CD8-positive, alpha-beta memory T cell (primary cell): ENCODE measurements at regions not wholly inside any gene's neighbourhood (a gene's known extent, or its start where the extent isn't known, plus 50 kb on each side); places are given as distances from the start of the nearest gene placed in this dataset.

Source experiments
- CTCF ChIA-PET: fragments of 350-600 bp; sonication (Branson Sonifier 250); formaldehyde crosslinking; loops from one replicate; lab custom pipeline; 2021; ENCODE audit warnings: antibody characterized with exemption; lab: Charles Lee
- POLR2A ChIA-PET: fragments of 350-600 bp; sonication (Branson Sonifier 250); formaldehyde crosslinking; loops from one replicate; lab custom pipeline; 2021; ENCODE audit warnings: antibody characterized with exemption; lab: Charles Lee
- DNase-seq, 5 donors: peaks; one replicate each; pipeline versions ENCODE4 v3.0.0 to v3.0.0-alpha.2; 2020 to 2022; ENCODE audit warnings: mixed read lengths in 1 of 5
- H3K27ac ChIP-seq: one replicate; pipeline ENCODE4 v1.7.0; 2013; ENCODE audit warnings: low read depth, mild to moderate bottlenecking, low read length, moderate library complexity
- H3K27me3 ChIP-seq: 2 replicates; pipeline ENCODE4 v1.7.0; 2013; ENCODE audit warnings: low read length, mild to moderate bottlenecking; ENCODE audit not compliant: insufficient read depth, poor library complexity, severe bottlenecking
- H3K36me3 ChIP-seq: 2 replicates; pipeline ENCODE4 v1.7.0; 2013; ENCODE audit warnings: mild to moderate bottlenecking, low read length, moderate library complexity; ENCODE audit not compliant: insufficient read depth
- H3K4me1 ChIP-seq: 2 replicates; pipeline ENCODE4 v1.7.0; 2013; ENCODE audit warnings: mild to moderate bottlenecking, low read length, moderate library complexity; ENCODE audit not compliant: insufficient read depth
- H3K4me3 ChIP-seq: 2 replicates; pipeline ENCODE4 v1.7.0; 2013; ENCODE audit warnings: mild to moderate bottlenecking, low read length
- H3K9me3 ChIP-seq: 2 replicates; pipeline ENCODE4 v1.7.0; 2013; ENCODE audit warnings: mild to moderate bottlenecking, low read length
- H3K27ac Mint-ChIP-seq, 8 donors: one replicate each; pipeline ENCODE4 v1.8.0; 2020 to 2021; ENCODE audit warnings: mixed read lengths in 8 of 8, mild to moderate bottlenecking in 6 of 8, inconsistent platforms in 3 of 8, moderate library complexity in 3 of 8
- H3K27me3 Mint-ChIP-seq, 2 donors: one replicate each; pipeline ENCODE4 v1.8.0; 2020 to 2021; ENCODE audit warnings: mixed read lengths in 2 of 2, mild to moderate bottlenecking in 1 of 2, moderate library complexity in 1 of 2
- H3K36me3 Mint-ChIP-seq, 3 donors: one replicate each; pipeline ENCODE4 v1.8.0; 2020 to 2021; ENCODE audit warnings: mixed read lengths in 3 of 3, inconsistent platforms in 1 of 3, mild to moderate bottlenecking in 1 of 3
- H3K4me1 Mint-ChIP-seq, 3 donors: one replicate each; pipeline ENCODE4 v1.8.0; 2020 to 2021; ENCODE audit warnings: mixed read lengths in 3 of 3, inconsistent platforms in 1 of 3, mild to moderate bottlenecking in 1 of 3
- H3K4me3 Mint-ChIP-seq, 7 donors: one replicate each; pipeline ENCODE4 v1.8.0; 2020 to 2021; ENCODE audit warnings: mixed read lengths in 7 of 7, mild to moderate bottlenecking in 6 of 7, moderate library complexity in 4 of 7, inconsistent platforms in 2 of 7
- H3K9me3 Mint-ChIP-seq, 5 donors: one replicate each; pipeline ENCODE4 v1.8.0; 2020 to 2022; ENCODE audit warnings: mixed read lengths in 5 of 5, mild to moderate bottlenecking in 3 of 5, moderate library complexity in 2 of 5, inconsistent platforms in 1 of 5

- no peaks in the 10 kb centered on the region for H3K4me1 Mint-ChIP-seq
- POLR2A ChIA-PET = no interaction called here
These were observed 2384.8 kb upstream of the ACO1 start for GRCh38 chr9:29999645-30000044.

GRCh38 chr9:30010691-30011090 lies 2373.8 kb upstream of the ACO1 start:
- H3K4me1 Mint-ChIP-seq = no peaks in the 10 kb centered on the region
- H3K4me3 Mint-ChIP-seq = no peak overlapping the region
- no peak overlapping the region for H3K27ac Mint-ChIP-seq
- Histone ChIP-seq H3K4me3 (no peak overlapping the region), H3K36me3 (no peaks in the 10 kb centered on the region), H3K27me3 (no peaks in the 10 kb centered on the region), H3K27ac (no peak overlapping the region), H3K9me3 (no peaks in the 10 kb centered on the region), H3K4me1 (no peaks in the 10 kb centered on the region)
- H3K9me3 Mint-ChIP-seq = peaks cover 0 to 5% (median 0%) of the 10 kb centered on the region in 5 donors
- H3K36me3 Mint-ChIP-seq = no peaks in the 10 kb centered on the region
- no peaks in the 10 kb centered on the region for H3K27me3 Mint-ChIP-seq
- POLR2A ChIA-PET = no interaction called here
- DNase-seq = no peak
- CTCF ChIA-PET = no interaction called here

More at GRCh38 chr9:29999645-30000044, 2384.8 kb upstream of the ACO1 start:
- Mint-ChIP-seq H3K36me3 (no peaks in the 10 kb centered on the region), H3K4me3 (no peak overlapping the region), H3K27ac (no peak overlapping the region), H3K9me3 (peaks cover 0 to 14% (median 7%) of the 10 kb centered on the region in 5 donors), H3K27me3 (no peaks in the 10 kb centered on the region)
- no peaks in the 10 kb centered on the region for H3K4me1 ChIP-seq
- no peaks in the 10 kb centered on the region for H3K36me3 ChIP-seq
- H3K4me3 ChIP-seq = no peak overlapping the region
- H3K27me3 ChIP-seq = no peaks in the 10 kb centered on the region
- no peaks in the 10 kb centered on the region for H3K9me3 ChIP-seq
- no peak overlapping the region for H3K27ac ChIP-seq
- CTCF ChIA-PET = no interaction called here
- no peak for DNase-seq

GRCh38 chr9:30012622-30013021 lies 2371.8 kb upstream of the ACO1 start:
- H3K27me3 ChIP-seq = no peaks in the 10 kb centered on the region
- no peaks in the 10 kb centered on the region for H3K27me3 Mint-ChIP-seq
- H3K27ac ChIP-seq = no peak overlapping the region
- no peaks in the 10 kb centered on the region for H3K36me3 Mint-ChIP-seq
- no peaks in the 10 kb centered on the region for H3K9me3 ChIP-seq
- H3K27ac Mint-ChIP-seq = no peak overlapping the region
- ChIA-PET CTCF (no interaction called here), POLR2A (no interaction called here)
- DNase-seq = no peak
- no peaks in the 10 kb centered on the region for H3K4me1 Mint-ChIP-seq
- H3K9me3 Mint-ChIP-seq = peaks cover 0 to 3% (median 0%) of the 10 kb centered on the region in 5 donors
- no peaks in the 10 kb centered on the region for H3K4me1 ChIP-seq
- H3K4me3 Mint-ChIP-seq = no peak overlapping the region
- no peaks in the 10 kb centered on the region for H3K36me3 ChIP-seq
- no peak overlapping the region for H3K4me3 ChIP-seq

GRCh38 chr9:30015073-30015472 lies 2369.4 kb upstream of the ACO1 start:
- Mint-ChIP-seq H3K9me3 (peaks cover 0 to 3% (median 0%) of the 10 kb centered on the region in 5 donors), H3K4me1 (no peaks in the 10 kb centered on the region), H3K4me3 (no peak overlapping the region), H3K36me3 (no peaks in the 10 kb centered on the region), H3K27ac (no peak overlapping the region), H3K27me3 (no peaks in the 10 kb centered on the region)
- Histone ChIP-seq H3K27me3 (no peaks in the 10 kb centered on the region), H3K36me3 (no peaks in the 10 kb centered on the region), H3K4me1 (no peaks in the 10 kb centered on the region), H3K4me3 (no peak overlapping the region), H3K27ac (no peak overlapping the region), H3K9me3 (no peaks in the 10 kb centered on the region)
- ChIA-PET POLR2A (no interaction called here), CTCF (no interaction called here)
- DNase-seq = no peak

- no peak for DNase-seq
These were observed 2364.3 kb upstream of the ACO1 start for GRCh38 chr9:30020161-30020560.

GRCh38 chr9:30035761-30036160 lies 2348.7 kb upstream of the ACO1 start:
- Histone ChIP-seq H3K27ac (no peak overlapping the region), H3K4me3 (no peak overlapping the region), H3K36me3 (no peaks in the 10 kb centered on the region), H3K4me1 (no peaks in the 10 kb centered on the region), H3K27me3 (no peaks in the 10 kb centered on the region), H3K9me3 (no peaks in the 10 kb centered on the region)
- Mint-ChIP-seq H3K27ac (no peak overlapping the region), H3K9me3 (peaks cover 3 to 19% (median 3%) of the 10 kb centered on the region in 5 donors), H3K27me3 (no peaks in the 10 kb centered on the region), H3K4me3 (no peak overlapping the region), H3K4me1 (no peaks in the 10 kb centered on the region), H3K36me3 (no peaks in the 10 kb centered on the region)
- DNase-seq = no peak
- ChIA-PET POLR2A (no interaction called here), CTCF (no interaction called here)

More at GRCh38 chr9:30020161-30020560, 2364.3 kb upstream of the ACO1 start:
- no peak overlapping the region for H3K4me3 Mint-ChIP-seq
- no peaks in the 10 kb centered on the region for H3K36me3 Mint-ChIP-seq
- CTCF ChIA-PET = no interaction called here
- Histone ChIP-seq H3K27ac (no peak overlapping the region), H3K9me3 (no peaks in the 10 kb centered on the region), H3K27me3 (no peaks in the 10 kb centered on the region), H3K36me3 (no peaks in the 10 kb centered on the region), H3K4me3 (no peak overlapping the region), H3K4me1 (no peaks in the 10 kb centered on the region)
- POLR2A ChIA-PET = no interaction called here
- no peak overlapping the region for H3K27ac Mint-ChIP-seq
- H3K4me1 Mint-ChIP-seq = no peaks in the 10 kb centered on the region
- H3K27me3 Mint-ChIP-seq = no peaks in the 10 kb centered on the region
- peaks cover 0 to 6% (median 0%) of the 10 kb centered on the region in 5 donors for H3K9me3 Mint-ChIP-seq

- DNase-seq = no peak
- H3K36me3 ChIP-seq = no peaks in the 10 kb centered on the region
- POLR2A ChIA-PET = no interaction called here
- H3K27me3 ChIP-seq = no peaks in the 10 kb centered on the region
- CTCF ChIA-PET = no interaction called here
- Mint-ChIP-seq H3K4me3 (no peak overlapping the region), H3K27ac (no peak overlapping the region), H3K9me3 (peaks cover 0 to 19% (median 3%) of the 10 kb centered on the region in 5 donors), H3K36me3 (no peaks in the 10 kb centered on the region), H3K4me1 (no peaks in the 10 kb centered on the region), H3K27me3 (no peaks in the 10 kb centered on the region)
- no peaks in the 10 kb centered on the region for H3K9me3 ChIP-seq
- H3K27ac ChIP-seq = no peak overlapping the region
- H3K4me3 ChIP-seq = no peak overlapping the region
- no peaks in the 10 kb centered on the region for H3K4me1 ChIP-seq
These were observed 2347.9 kb upstream of the ACO1 start for GRCh38 chr9:30036558-30036957.

- ChIA-PET POLR2A (no interaction called here), CTCF (no interaction called here)
These were observed 2344.7 kb upstream of the ACO1 start for GRCh38 chr9:30039712-30040111.

GRCh38 chr9:30048396-30048795 lies 2336.0 kb upstream of the ACO1 start:
- H3K9me3 ChIP-seq = no peaks in the 10 kb centered on the region
- no peaks in the 10 kb centered on the region for H3K27me3 ChIP-seq
- no peaks in the 10 kb centered on the region for H3K36me3 ChIP-seq
- POLR2A ChIA-PET = no interaction called here
- H3K27me3 Mint-ChIP-seq = no peaks in the 10 kb centered on the region
- H3K9me3 Mint-ChIP-seq = peaks cover 0 to 7% (median 1%) of the 10 kb centered on the region in 5 donors
- H3K4me3 Mint-ChIP-seq = no peak overlapping the region
- no peaks in the 10 kb centered on the region for H3K4me1 Mint-ChIP-seq
- CTCF ChIA-PET = no interaction called here
- no peak overlapping the region for H3K4me3 ChIP-seq
- no peak overlapping the region for H3K27ac ChIP-seq
- H3K4me1 ChIP-seq = no peaks in the 10 kb centered on the region
- no peak for DNase-seq
- no peak overlapping the region for H3K27ac Mint-ChIP-seq
- no peaks in the 10 kb centered on the region for H3K36me3 Mint-ChIP-seq

More at GRCh38 chr9:30039712-30040111, 2344.7 kb upstream of the ACO1 start:
- no peaks in the 10 kb centered on the region for H3K4me1 Mint-ChIP-seq
- no peaks in the 10 kb centered on the region for H3K4me1 ChIP-seq
- no peaks in the 10 kb centered on the region for H3K36me3 ChIP-seq
- peaks cover 0 to 8% (median 2%) of the 10 kb centered on the region in 5 donors for H3K9me3 Mint-ChIP-seq
- no peak for DNase-seq
- H3K36me3 Mint-ChIP-seq = no peaks in the 10 kb centered on the region
- H3K27me3 Mint-ChIP-seq = no peaks in the 10 kb centered on the region
- H3K4me3 Mint-ChIP-seq = no peak overlapping the region
- no peak overlapping the region for H3K27ac ChIP-seq
- no peaks in the 10 kb centered on the region for H3K27me3 ChIP-seq
- no peak overlapping the region for H3K4me3 ChIP-seq
- H3K9me3 ChIP-seq = no peaks in the 10 kb centered on the region
- H3K27ac Mint-ChIP-seq = no peak overlapping the region
